KMS-11 (cell line): ENCODE measurements at regions not wholly inside any gene's neighbourhood (a gene's known extent, or its start where the extent isn't known, plus 50 kb on each side); places are given as distances from the start of the nearest gene placed in this dataset.
"Not testable (repeated sequence)": the region's sequence is repeated elsewhere in the genome, so short reads cannot be mapped to it uniquely, and the experiment has no call there.

Experiments
- H2AFZ ChIP-seq: fragments of 200-600 bp; sonication (generic); 2 replicates; pipeline ENCODE4 v1.6.1; 2016; ENCODE audit warnings: antibody characterized with exemption, mixed run types, low read depth
- H3K27ac ChIP-seq: fragments of 200-600 bp; sonication (generic); 2 replicates; pipeline ENCODE4 v1.6.1; 2016; ENCODE audit warnings: mild to moderate bottlenecking, mixed run types
- H3K27me3 ChIP-seq: fragments of 200-600 bp; sonication (generic); 2 replicates; pipeline ENCODE4 v1.6.1; 2017; ENCODE audit warnings: mild to moderate bottlenecking, low read depth, mixed run types, moderate library complexity; ENCODE audit not compliant: insufficient read depth
- H3K36me3 ChIP-seq: fragments of 200-600 bp; sonication (generic); 2 replicates; pipeline ENCODE4 v1.6.1; 2017; ENCODE audit warnings: mild to moderate bottlenecking, mixed run types; ENCODE audit not compliant: insufficient read depth
- H3K4me1 ChIP-seq: fragments of 200-600 bp; sonication (generic); 2 replicates; pipeline ENCODE4 v1.6.1; 2016; ENCODE audit warnings: mild to moderate bottlenecking, low read depth, mixed run types; ENCODE audit not compliant: poor library complexity, severe bottlenecking
- H3K4me2 ChIP-seq: fragments of 200-600 bp; sonication (generic); 2 replicates; pipeline ENCODE4 v1.7.0; 2016; ENCODE audit warnings: mild to moderate bottlenecking, mixed run types
- H3K4me3 ChIP-seq: fragments of 200-600 bp; sonication (generic); IDR thresholded peaks from 2 replicates; pipeline ENCODE4 v1.6.1; 2017; ENCODE audit warnings: low read depth, low read length, mixed read lengths; ENCODE audit not compliant: insufficient read depth
- H3K79me2 ChIP-seq: fragments of 200-600 bp; sonication (generic); 2 replicates; pipeline ENCODE4 v1.6.1; 2016; ENCODE audit warnings: low read depth, mixed run types; ENCODE audit not compliant: insufficient read depth
- H3K9ac ChIP-seq: fragments of 200-600 bp; sonication (generic); 2 replicates; pipeline ENCODE4 v1.6.1; 2016; ENCODE audit warnings: mild to moderate bottlenecking, mixed run types
- H4K20me1 ChIP-seq: fragments of 200-600 bp; sonication (generic); 2 replicates; pipeline ENCODE4 v1.6.1; 2016; ENCODE audit warnings: mild to moderate bottlenecking, mixed run types; ENCODE audit not compliant: insufficient read depth
- TF ChIP-seq, protein P1 (sequence below): fragments of 200-600 bp; sonication (generic); conservative IDR thresholded peaks from 2 replicates; pipeline ENCODE4 v1.6.1; 2017; ENCODE audit warnings: low read depth, mild to moderate bottlenecking, antibody characterized with exemption, low read length, moderate library complexity, mixed read lengths

DNA sequence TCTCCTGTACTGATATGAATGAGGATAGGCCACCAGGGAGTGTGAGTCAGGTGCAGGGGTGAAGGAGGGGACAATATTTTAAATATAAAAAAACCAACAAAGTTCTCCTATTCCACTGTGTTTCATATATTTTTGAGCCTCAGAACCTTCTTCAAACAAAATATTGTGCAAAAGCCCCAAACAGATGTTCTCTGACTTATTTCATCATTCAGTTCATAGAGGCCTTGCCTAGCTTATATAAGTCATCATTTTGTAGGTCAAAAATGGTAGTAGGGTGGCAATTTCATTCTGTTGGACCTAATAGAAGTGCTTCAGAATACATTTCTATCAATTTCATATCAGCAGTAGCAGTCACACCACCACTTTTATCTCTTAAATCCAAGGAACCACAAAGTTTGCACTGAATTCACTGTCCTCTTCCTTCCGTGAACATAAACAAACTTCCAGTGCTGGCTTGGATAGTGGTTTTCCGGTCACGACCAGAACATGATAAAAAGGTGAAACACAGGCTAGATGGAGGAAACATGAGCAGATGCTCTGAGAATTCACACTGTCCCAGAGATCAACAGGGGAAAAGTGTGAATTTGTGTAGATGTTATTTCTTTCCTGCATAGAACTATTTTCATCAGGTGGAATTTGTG is 99.1 kb downstream of the EN1 start:
- peaks cover 6% of the 10 kb centered on the region for H3K4me1 ChIP-seq
- no peaks in the 10 kb centered on the region for H4K20me1 ChIP-seq
- H3K36me3 ChIP-seq = no peaks in the 10 kb centered on the region
- H3K27ac ChIP-seq = no peak overlapping the region
- H3K4me3 ChIP-seq = no peak overlapping the region
- TF ChIP-seq, protein P1, sequence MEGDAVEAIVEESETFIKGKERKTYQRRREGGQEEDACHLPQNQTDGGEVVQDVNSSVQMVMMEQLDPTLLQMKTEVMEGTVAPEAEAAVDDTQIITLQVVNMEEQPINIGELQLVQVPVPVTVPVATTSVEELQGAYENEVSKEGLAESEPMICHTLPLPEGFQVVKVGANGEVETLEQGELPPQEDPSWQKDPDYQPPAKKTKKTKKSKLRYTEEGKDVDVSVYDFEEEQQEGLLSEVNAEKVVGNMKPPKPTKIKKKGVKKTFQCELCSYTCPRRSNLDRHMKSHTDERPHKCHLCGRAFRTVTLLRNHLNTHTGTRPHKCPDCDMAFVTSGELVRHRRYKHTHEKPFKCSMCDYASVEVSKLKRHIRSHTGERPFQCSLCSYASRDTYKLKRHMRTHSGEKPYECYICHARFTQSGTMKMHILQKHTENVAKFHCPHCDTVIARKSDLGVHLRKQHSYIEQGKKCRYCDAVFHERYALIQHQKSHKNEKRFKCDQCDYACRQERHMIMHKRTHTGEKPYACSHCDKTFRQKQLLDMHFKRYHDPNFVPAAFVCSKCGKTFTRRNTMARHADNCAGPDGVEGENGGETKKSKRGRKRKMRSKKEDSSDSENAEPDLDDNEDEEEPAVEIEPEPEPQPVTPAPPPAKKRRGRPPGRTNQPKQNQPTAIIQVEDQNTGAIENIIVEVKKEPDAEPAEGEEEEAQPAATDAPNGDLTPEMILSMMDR = no peak
- H3K9ac ChIP-seq = no peak overlapping the region
- H3K27me3 ChIP-seq = no peaks in the 10 kb centered on the region
- no peaks in the 10 kb centered on the region for H3K79me2 ChIP-seq
- H2AFZ ChIP-seq = no peak overlapping the region
- no peak overlapping the region for H3K4me2 ChIP-seq

GRCh38 chr2:118747637-118748036 is 99.8 kb downstream of the EN1 start:
- TF ChIP-seq, protein P1 = no peak
- Histone ChIP-seq H3K79me2 (no peaks in the 10 kb centered on the region), H3K9ac (no peak overlapping the region), H3K27me3 (no peaks in the 10 kb centered on the region), H3K4me2 (no peak overlapping the region), H4K20me1 (no peaks in the 10 kb centered on the region), H2AFZ (no peak overlapping the region), H3K36me3 (no peaks in the 10 kb centered on the region), H3K4me1 (peaks cover 6% of the 10 kb centered on the region), H3K4me3 (no peak overlapping the region), H3K27ac (no peak overlapping the region)

DNA sequence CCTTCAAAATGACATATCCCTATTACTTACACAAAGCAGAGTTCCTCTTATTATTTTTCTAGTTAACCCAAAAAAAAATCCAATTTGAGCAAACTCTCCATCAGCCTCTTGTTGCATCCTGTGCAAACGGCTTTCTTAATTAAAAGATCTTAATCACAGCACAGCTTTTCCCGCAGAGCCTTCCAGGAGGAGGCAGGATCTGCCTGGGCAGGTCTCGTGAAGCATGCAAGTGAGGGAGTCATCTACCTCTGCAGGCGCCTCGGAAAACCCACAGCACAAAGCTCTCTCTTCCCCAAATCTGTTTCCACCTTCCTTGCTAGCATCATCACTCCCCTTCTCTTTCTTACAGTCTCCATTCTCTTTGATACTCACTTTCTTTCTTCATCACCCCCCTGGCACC is 100.4 kb downstream of the EN1 start:
- H3K4me2 ChIP-seq = no peak overlapping the region

GRCh38 chr2:118744682-118745181 is 102.7 kb downstream of the EN1 start:
- H3K27me3 ChIP-seq, H3K4me1 ChIP-seq, H3K79me2 ChIP-seq: not testable (repeated sequence)

More for the DNA sequence above, 100.4 kb downstream of the EN1 start:
- Histone ChIP-seq H2AFZ (no peak overlapping the region), H3K79me2 (no peaks in the 10 kb centered on the region), H3K9ac (no peak overlapping the region), H3K36me3 (no peaks in the 10 kb centered on the region), H3K27ac (no peak overlapping the region), H3K4me3 (no peak overlapping the region), H3K27me3 (no peaks in the 10 kb centered on the region), H3K4me1 (peaks cover 6% of the 10 kb centered on the region), H4K20me1 (no peaks in the 10 kb centered on the region)
- TF ChIP-seq, protein P1 = no peak

GRCh38 chr2:118738524-118739308 is 108.7 kb downstream of the EN1 start:
- no peak overlapping the region for H3K27ac ChIP-seq

More at GRCh38 chr2:118744682-118745181, 102.7 kb downstream of the EN1 start:
- not testable (repeated sequence) for H3K4me3 ChIP-seq, H3K27ac ChIP-seq, H2AFZ ChIP-seq, H3K9ac ChIP-seq, H3K36me3 ChIP-seq, H4K20me1 ChIP-seq, H3K4me2 ChIP-seq

More at GRCh38 chr2:118738524-118739308, 108.7 kb downstream of the EN1 start:
- Histone ChIP-seq H3K4me3 (no peak overlapping the region), H2AFZ (no peak overlapping the region), H3K4me2 (no peak overlapping the region), H3K4me1 (no peaks in the 10 kb centered on the region), H4K20me1 (no peaks in the 10 kb centered on the region), H3K79me2 (no peaks in the 10 kb centered on the region), H3K27me3 (no peaks in the 10 kb centered on the region), H3K9ac (no peak overlapping the region), H3K36me3 (no peaks in the 10 kb centered on the region)
- TF ChIP-seq, protein P1 = no peak
